ENCODE measurements at regions not wholly inside any gene's neighbourhood (a gene's known extent, or its start where the extent isn't known, plus 50 kb on each side); places are given as distances from the start of the nearest gene placed in this dataset.

DNA sequence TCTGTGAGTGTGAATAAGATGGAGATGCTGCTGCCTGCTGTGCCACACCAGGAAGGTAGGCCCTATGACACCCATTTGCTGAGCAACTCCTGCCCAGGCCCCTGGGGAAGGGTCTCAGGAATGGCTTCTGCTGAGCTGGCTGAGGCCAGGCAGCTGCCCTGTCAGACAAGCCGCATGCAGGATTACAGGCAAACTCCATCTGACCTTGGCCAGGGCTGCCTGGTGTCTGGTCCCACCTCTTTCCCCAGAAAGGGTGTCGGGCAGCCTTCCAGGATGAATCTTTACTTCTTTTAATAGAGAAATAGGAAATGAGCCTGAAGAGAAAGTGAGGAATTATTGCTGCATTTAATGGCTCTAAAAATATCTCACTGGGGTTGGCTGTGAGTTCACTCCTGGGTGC lies 182.5 kb downstream of the IRX5 start:
- WGBS, 2 donors, result 76 to 86% methylated on average over 2 of the region's 2 CpGs
- Histone ChIP-seq H3K27me3 (no peaks in the 10 kb centered on the region), H3K27ac (no peak overlapping the region), H3K9me3 (no peaks in the 10 kb centered on the region), H3K4me1 (no peaks in the 10 kb centered on the region), H3K36me3 (no peaks in the 10 kb centered on the region), H3K4me3 (no peak overlapping the region)
- DNase-seq, result no peak
- intact Hi-C loops (cut with DNase I), result no loop called here
- TF ChIP-seq POLR2A (IDR thresholded peaks at IDR 0.05) (no peak), CTCF (IDR thresholded peaks at IDR 0.05) (no peak), EP300 (IDR thresholded peaks at IDR 0.05) (no peak), POLR2AphosphoS5 (IDR thresholded peaks at IDR 0.05) (no peak)

GRCh38 chr16:55115506-55115905 lies 184.8 kb downstream of the IRX5 start:
- H3K36me3 ChIP-seq, result no peaks in the 10 kb centered on the region
- no peak for DNase-seq
- no peak overlapping the region for H3K27ac ChIP-seq
- 68 to 91% methylated on average over 2 of the region's 2 CpGs for WGBS, 2 donors
- intact Hi-C loops (cut with DNase I), result no loop called here
- TF ChIP-seq CTCF (IDR thresholded peaks at IDR 0.05), result no peak
- TF ChIP-seq POLR2AphosphoS5 (IDR thresholded peaks at IDR 0.05), result no peak
- no peak for TF ChIP-seq EP300 (IDR thresholded peaks at IDR 0.05)
- TF ChIP-seq POLR2A (IDR thresholded peaks at IDR 0.05), result no peak
- H3K4me1 ChIP-seq, result no peaks in the 10 kb centered on the region
- H3K9me3 ChIP-seq, result no peaks in the 10 kb centered on the region
- H3K4me3 ChIP-seq, result no peak overlapping the region
- no peaks in the 10 kb centered on the region for H3K27me3 ChIP-seq

DNA sequence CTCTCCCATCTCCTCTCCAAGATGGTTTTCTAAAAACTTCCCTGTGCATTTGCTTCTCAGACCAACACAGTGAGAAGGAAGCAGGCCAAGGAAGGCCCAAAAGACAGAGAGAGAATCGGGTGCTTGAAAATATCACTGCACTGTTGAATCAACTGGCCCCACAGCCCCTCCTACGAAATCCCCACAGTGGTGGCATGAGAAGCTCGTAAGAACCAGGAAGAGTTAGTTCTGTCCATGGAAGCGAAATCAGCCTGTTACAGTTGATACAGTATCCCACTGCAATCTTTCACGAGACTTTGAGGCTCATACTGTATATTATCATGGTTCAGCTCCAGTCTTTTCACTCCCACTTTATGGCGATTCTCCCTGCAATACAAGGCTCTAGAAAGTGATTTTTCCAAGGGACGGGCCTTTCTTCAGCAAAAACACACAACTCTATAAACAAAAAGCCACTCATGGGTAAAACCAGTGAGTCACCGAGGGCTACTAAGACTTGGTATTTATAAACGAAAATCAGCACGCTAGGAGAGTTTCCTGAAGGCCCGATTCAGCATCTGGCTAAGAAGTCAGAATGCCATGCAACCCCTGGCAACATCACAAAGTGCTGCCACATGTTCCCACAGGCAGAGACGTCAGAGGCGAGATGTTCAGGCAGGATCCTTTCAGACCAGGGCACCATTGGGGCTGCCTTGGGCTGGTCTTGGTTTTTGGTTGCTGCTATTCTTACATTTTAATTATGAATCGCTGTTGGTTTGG lies 185.7 kb downstream of the IRX5 start:
- no peak for TF ChIP-seq POLR2A (IDR thresholded peaks at IDR 0.05)
- no peak for TF ChIP-seq POLR2AphosphoS5 (IDR thresholded peaks at IDR 0.05)
- no peak for TF ChIP-seq CTCF (IDR thresholded peaks at IDR 0.05)
- TF ChIP-seq EP300 (IDR thresholded peaks at IDR 0.05), result no peak
- intact Hi-C loops (cut with DNase I), result no loop called here
- Histone ChIP-seq H3K9me3 (no peaks in the 10 kb centered on the region), H3K36me3 (no peaks in the 10 kb centered on the region), H3K27ac (no peak overlapping the region), H3K27me3 (no peaks in the 10 kb centered on the region), H3K4me1 (no peaks in the 10 kb centered on the region), H3K4me3 (no peak overlapping the region)
- WGBS, 2 donors, result 75 to 82% methylated on average over 14 of the region's 14 CpGs
- no peak for DNase-seq

- Histone ChIP-seq H3K36me3 (no peaks in the 10 kb centered on the region), H3K4me3 (no peak overlapping the region), H3K27ac (no peak overlapping the region), H3K4me1 (no peaks in the 10 kb centered on the region), H3K9me3 (no peaks in the 10 kb centered on the region), H3K27me3 (no peaks in the 10 kb centered on the region)
- TF ChIP-seq EP300 (IDR thresholded peaks at IDR 0.05) (no peak), POLR2AphosphoS5 (IDR thresholded peaks at IDR 0.05) (no peak), POLR2A (IDR thresholded peaks at IDR 0.05) (no peak), CTCF (IDR thresholded peaks at IDR 0.05) (no peak)
- intact Hi-C loops (cut with DNase I), result no loop called here
- no peak for DNase-seq
- 88 to 89% methylated on average over 10 of the region's 10 CpGs for WGBS, 2 donors
Observed at GRCh38 chr16:55118701-55119260, 188.1 kb downstream of the IRX5 start.

All from sigmoid colon (tissue), 6 donors.